Muscle of leg (tissue), 3 donors: ENCODE measurements at regions not wholly inside any gene's neighbourhood (a gene's known extent, or its start where the extent isn't known, plus 50 kb on each side); places are given as distances from the start of the nearest gene placed in this dataset.

Experiments used
- DNase-seq: peaks from one replicate; pipeline ENCODE4 v3.0.0; 2013
- H3K27ac ChIP-seq: one replicate; pipeline ENCODE4 v1.5.1; 2013; ENCODE audit warnings: mild to moderate bottlenecking, low read length, control low read depth
- H3K27me3 ChIP-seq: one replicate; pipeline ENCODE4 v1.6.1; 2013; ENCODE audit warnings: low read length; ENCODE audit not compliant: control insufficient read depth, insufficient read depth
- H3K36me3 ChIP-seq: one replicate; pipeline ENCODE4 v1.6.1; 2013; ENCODE audit warnings: low read length; ENCODE audit not compliant: control insufficient read depth, insufficient read depth
- H3K4me1 ChIP-seq: one replicate; pipeline ENCODE4 v1.6.1; 2013; ENCODE audit warnings: low read length; ENCODE audit not compliant: control insufficient read depth, insufficient read depth
- H3K4me3 ChIP-seq: one replicate; pipeline ENCODE4 v1.5.1; 2013; ENCODE audit warnings: low read length, control low read depth
- H3K9me3 ChIP-seq: replicated peaks from 2 replicates; pipeline ENCODE4 v1.6.1; 2013; ENCODE audit warnings: low read depth, low read length; ENCODE audit not compliant: control insufficient read depth
- WGBS: methylation state at CpG from one replicate; pipeline ENCODE4 v1.1.5; 2013; ENCODE audit warnings: missing lambda C conversion rate; ENCODE audit not compliant: insufficient coverage; 5-methylcytosine and 5-hydroxymethylcytosine counted together

- Histone ChIP-seq H3K27me3 (no peaks in the 10 kb centered on the region), H3K27ac (no peak overlapping the region), H3K4me1 (peaks cover 4% of the 10 kb centered on the region), H3K4me3 (no peak overlapping the region), H3K36me3 (no peaks in the 10 kb centered on the region), H3K9me3 (no peaks in the 10 kb centered on the region)
- 65% methylated on average over 2 of the region's 4 CpGs for WGBS
- no peak for DNase-seq
These were observed 180.4 kb upstream of the DTNBP1 start for GRCh38 chr6:15843226-15843625.

GRCh38 chr6:15842727-15843117 lies 179.9 kb upstream of the DTNBP1 start:
- no CpG with 5 or more reads among the region's 3 CpGs for WGBS
- Histone ChIP-seq H3K27ac (no peak overlapping the region), H3K36me3 (no peaks in the 10 kb centered on the region), H3K4me3 (no peak overlapping the region), H3K4me1 (peaks cover 4% of the 10 kb centered on the region), H3K9me3 (no peaks in the 10 kb centered on the region), H3K27me3 (no peaks in the 10 kb centered on the region)
- DNase-seq: peak; percentile 38

GRCh38 chr6:15841937-15842726 lies 179.3 kb upstream of the DTNBP1 start:
- H3K36me3 ChIP-seq: no peaks in the 10 kb centered on the region
- no peaks in the 10 kb centered on the region for H3K9me3 ChIP-seq
- H3K4me1 ChIP-seq: peaks cover 4% of the 10 kb centered on the region
- 66% methylated on average over 7 of the region's 9 CpGs for WGBS
- H3K27ac ChIP-seq: no peak overlapping the region
- peak; percentile 52 for DNase-seq
- no peaks in the 10 kb centered on the region for H3K27me3 ChIP-seq
- no peak overlapping the region for H3K4me3 ChIP-seq

- 92% methylated on average over 4 of the region's 5 CpGs for WGBS
These were observed 177.2 kb upstream of the DTNBP1 start for GRCh38 chr6:15839969-15840541.

GRCh38 chr6:15837205-15837604 lies 174.4 kb upstream of the DTNBP1 start:
- Histone ChIP-seq H3K4me1 (peaks cover 2% of the 10 kb centered on the region), H3K36me3 (no peaks in the 10 kb centered on the region), H3K27me3 (no peaks in the 10 kb centered on the region), H3K27ac (no peak overlapping the region), H3K9me3 (no peaks in the 10 kb centered on the region), H3K4me3 (no peak overlapping the region)
- DNase-seq: no peak
- no CpG with 5 or more reads among the region's 6 CpGs for WGBS

More at GRCh38 chr6:15839969-15840541, 177.2 kb upstream of the DTNBP1 start:
- peaks cover 4% of the 10 kb centered on the region for H3K4me1 ChIP-seq
- no peak overlapping the region for H3K4me3 ChIP-seq
- H3K36me3 ChIP-seq: no peaks in the 10 kb centered on the region
- no peak overlapping the region for H3K27ac ChIP-seq
- peak; percentile 19 for DNase-seq
- H3K9me3 ChIP-seq: no peaks in the 10 kb centered on the region
- H3K27me3 ChIP-seq: no peaks in the 10 kb centered on the region

- DNase-seq: no peak
- no CpG with 5 or more reads among the region's 1 CpG for WGBS
- no peaks in the 10 kb centered on the region for H3K9me3 ChIP-seq
- H3K4me1 ChIP-seq: no peaks in the 10 kb centered on the region
- H3K27me3 ChIP-seq: no peaks in the 10 kb centered on the region
- H3K27ac ChIP-seq: no peak overlapping the region
- H3K36me3 ChIP-seq: no peaks in the 10 kb centered on the region
- no peak overlapping the region for H3K4me3 ChIP-seq
These were observed 170.0 kb upstream of the DTNBP1 start for GRCh38 chr6:15832841-15833240.

- H3K4me1 ChIP-seq: no peaks in the 10 kb centered on the region
- no peaks in the 10 kb centered on the region for H3K36me3 ChIP-seq
- DNase-seq: no peak
- H3K27ac ChIP-seq: no peak overlapping the region
- WGBS: 42% methylated on average over 4 of the region's 4 CpGs
- no peaks in the 10 kb centered on the region for H3K9me3 ChIP-seq
- H3K27me3 ChIP-seq: no peaks in the 10 kb centered on the region
- H3K4me3 ChIP-seq: no peak overlapping the region
These were observed 166.3 kb upstream of the DTNBP1 start for GRCh38 chr6:15829156-15829555.

- DNase-seq: no peak
- H3K9me3 ChIP-seq: no peaks in the 10 kb centered on the region
- no peak overlapping the region for H3K4me3 ChIP-seq
- WGBS: 100% methylated on average over 3 of the region's 8 CpGs
- peaks cover 3% of the 10 kb centered on the region for H3K4me1 ChIP-seq
- H3K36me3 ChIP-seq: no peaks in the 10 kb centered on the region
- H3K27ac ChIP-seq: no peak overlapping the region
- no peaks in the 10 kb centered on the region for H3K27me3 ChIP-seq
These were observed 164.8 kb upstream of the DTNBP1 start for GRCh38 chr6:15827496-15828255.

- Histone ChIP-seq H3K27ac (no peak overlapping the region), H3K36me3 (no peaks in the 10 kb centered on the region), H3K4me1 (peaks cover 3% of the 10 kb centered on the region), H3K9me3 (no peaks in the 10 kb centered on the region), H3K27me3 (no peaks in the 10 kb centered on the region), H3K4me3 (no peak overlapping the region)
- DNase-seq: no peak
- 100% methylated on average over 1 of the region's 5 CpGs for WGBS
These were observed 164.0 kb upstream of the DTNBP1 start for GRCh38 chr6:15826814-15827318.

GRCh38 chr6:15825332-15825930 lies 162.6 kb upstream of the DTNBP1 start:
- WGBS: 20% methylated on average over 5 of the region's 8 CpGs
- H3K4me1 ChIP-seq: peaks cover 3% of the 10 kb centered on the region

More at GRCh38 chr6:15825332-15825930, 162.6 kb upstream of the DTNBP1 start:
- DNase-seq: no peak
- peaks cover 2% of the 10 kb centered on the region for H3K27me3 ChIP-seq
- no peaks in the 10 kb centered on the region for H3K36me3 ChIP-seq
- no peaks in the 10 kb centered on the region for H3K9me3 ChIP-seq
- no peak overlapping the region for H3K4me3 ChIP-seq
- no peak overlapping the region for H3K27ac ChIP-seq
